ENCODE measurements at regions not wholly inside any gene's neighbourhood (a gene's known extent, or its start where the extent isn't known, plus 50 kb on each side); places are given as distances from the start of the nearest gene placed in this dataset.

- DNase-seq (ENCODE audit: low spot score) = no peak
Measured at GRCh38 chr1:115577513-115577912, 64.3 kb upstream of the VANGL1 start.

DNA sequence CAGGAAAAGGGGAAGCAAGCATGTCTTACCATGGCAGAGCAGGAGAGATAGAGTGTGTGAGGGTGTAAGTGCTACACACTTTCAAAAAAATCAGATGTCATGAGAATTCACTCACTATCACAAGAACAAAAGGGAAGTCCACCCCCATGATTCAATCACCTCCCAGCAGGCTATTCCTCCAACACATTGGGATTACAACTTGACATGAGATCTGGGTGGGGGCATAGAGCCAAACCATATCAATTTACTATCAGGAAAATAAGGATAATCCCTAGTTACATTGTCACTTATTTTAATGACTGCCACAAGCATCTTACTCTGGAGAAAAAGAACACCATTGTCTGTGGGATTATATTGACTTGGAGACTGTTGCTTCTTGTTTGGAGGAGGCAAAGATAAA lies 66.1 kb upstream of the VANGL1 start:
- DNase-seq (ENCODE audit: low spot score) = no peak

DNA sequence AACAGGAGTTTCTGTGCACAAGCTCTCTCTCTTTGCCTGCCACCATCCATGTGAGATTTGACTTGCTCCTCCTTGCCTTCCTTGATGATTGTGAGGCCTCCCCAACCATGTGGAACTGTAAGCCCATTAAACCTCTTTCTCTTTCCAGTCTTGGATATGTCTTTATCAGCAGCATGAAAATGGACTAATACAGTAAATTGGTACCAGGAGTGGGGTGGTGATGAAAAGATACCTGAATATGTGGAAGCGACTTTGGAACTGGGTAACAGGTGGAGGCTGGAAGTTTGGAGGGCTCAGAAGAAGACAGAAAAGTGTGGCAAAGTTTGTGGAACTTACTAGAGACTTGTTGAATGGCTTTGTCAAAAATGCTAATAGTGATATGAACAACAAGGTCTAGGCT lies 69.1 kb upstream of the VANGL1 start:
- DNase-seq (ENCODE audit: low spot score) = no peak

DNA sequence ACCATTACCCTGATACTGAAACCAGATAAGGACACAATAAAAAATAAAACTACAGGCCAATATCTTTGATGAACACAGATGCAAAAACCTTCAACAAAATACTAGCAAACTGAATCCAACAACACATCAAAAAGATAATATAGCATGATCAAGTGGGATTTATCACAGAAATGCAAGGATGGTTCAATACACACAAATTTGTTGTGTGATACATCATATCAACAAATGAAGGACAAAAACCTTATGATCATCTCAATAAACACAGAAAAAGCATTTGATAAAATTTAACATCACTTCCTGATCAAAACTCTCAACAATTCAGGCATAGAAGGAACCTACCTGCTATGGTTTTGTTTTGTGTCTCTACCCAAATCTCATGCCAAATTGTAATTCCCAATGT lies 74.3 kb upstream of the VANGL1 start:
- no peak for DNase-seq (ENCODE audit: low spot score)

- no peak for DNase-seq (ENCODE audit: low spot score)
Measured at GRCh38 chr1:115565791-115566190, 76.0 kb upstream of the VANGL1 start.

GRCh38 chr1:115565353-115565752 lies 76.4 kb upstream of the VANGL1 start:
- DNase-seq (ENCODE audit: low spot score) = no peak

DNA sequence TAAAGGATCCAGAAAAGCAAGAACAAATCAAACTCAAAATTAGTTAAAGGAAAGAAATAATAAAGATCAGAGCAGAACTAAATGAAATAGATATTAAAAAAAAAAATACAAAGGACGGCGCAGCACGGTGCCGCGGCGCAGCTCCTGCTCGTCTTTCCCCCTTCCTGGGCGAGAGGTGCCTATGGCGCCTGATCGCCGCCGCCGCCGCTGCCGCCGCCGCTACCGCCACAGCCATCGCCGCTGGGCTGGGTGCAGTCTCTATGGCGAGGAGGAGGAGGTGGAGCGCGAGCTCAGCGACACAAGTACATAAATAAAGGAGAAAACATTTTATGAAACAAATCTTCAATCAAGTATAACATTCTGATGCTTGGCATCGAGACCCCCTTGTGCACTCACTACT lies 77.6 kb upstream of the VANGL1 start:
- DNase-seq (ENCODE audit: low spot score) = no peak

GRCh38 chr1:115560027-115560426 lies 81.7 kb upstream of the VANGL1 start:
- DNase-seq (ENCODE audit: low spot score) = no peak

GRCh38 chr1:115558275-115558674 lies 83.5 kb upstream of the VANGL1 start:
- DNase-seq (ENCODE audit: low spot score) = no peak

GRCh38 chr1:115557715-115558114 lies 84.1 kb upstream of the VANGL1 start:
- DNase-seq (ENCODE audit: low spot score) = no peak

DNA sequence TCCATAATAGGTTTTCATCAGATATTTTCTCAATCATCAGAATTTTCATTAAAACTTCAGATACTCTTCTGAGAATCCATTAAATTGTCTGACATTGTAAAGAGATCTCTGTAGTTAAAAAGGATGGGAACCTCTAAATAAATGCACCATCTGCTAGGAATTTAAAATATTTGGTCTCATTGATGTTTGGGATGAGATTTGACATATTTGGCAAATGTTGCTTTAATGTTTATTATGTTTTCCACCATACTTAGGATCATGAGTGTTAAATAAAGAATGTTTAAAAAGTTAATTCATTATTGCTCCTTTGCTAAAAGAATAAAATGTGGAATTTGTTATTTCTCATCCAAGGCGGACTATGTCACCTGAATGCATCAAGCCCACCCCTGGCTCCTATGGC lies 85.5 kb upstream of the VANGL1 start:
- DNase-seq (ENCODE audit: low spot score) = no peak

DNA sequence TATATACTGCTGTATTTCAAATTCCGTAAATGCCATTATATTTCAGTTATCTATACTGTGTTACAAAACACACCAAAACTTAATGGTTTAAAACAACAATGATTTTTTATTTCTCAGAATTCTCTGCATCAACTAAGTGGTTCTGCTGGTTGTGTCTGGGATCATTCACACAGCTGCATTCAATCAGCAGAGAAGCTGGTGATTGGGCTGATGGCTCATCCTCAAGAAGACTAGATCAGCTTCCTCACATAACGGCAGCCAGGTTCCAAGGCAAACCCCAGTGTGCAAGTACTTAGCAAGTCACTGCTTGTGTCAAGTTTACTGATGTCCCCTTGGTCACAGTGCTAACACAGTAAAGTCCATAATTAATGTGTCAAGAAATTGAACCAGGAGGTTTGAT lies 86.3 kb upstream of the VANGL1 start:
- no peak for DNase-seq (ENCODE audit: low spot score)

GRCh38 chr1:115547696-115548095 lies 94.1 kb upstream of the VANGL1 start:
- no peak for DNase-seq (ENCODE audit: low spot score)

DNA sequence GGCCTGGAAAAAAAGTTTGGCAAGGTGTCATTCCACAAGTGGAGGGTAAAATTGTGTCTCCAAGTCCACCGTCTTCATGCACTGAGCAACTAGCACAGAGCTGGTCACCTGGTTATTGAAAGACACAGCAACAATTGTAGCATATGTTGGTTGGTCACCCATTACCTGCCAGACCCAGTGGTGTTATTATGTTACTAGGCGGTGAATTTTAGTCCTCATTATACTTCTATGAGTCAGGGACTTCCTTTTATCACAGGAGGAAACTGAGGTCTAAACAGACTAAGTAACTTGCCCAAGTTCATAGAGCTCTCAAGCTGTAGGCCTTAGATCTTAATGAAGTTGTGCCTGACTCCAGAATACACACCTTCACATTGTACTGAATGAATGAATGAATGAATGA lies 94.9 kb upstream of the VANGL1 start:
- DNase-seq (ENCODE audit: low spot score) = no peak

- DNase-seq (ENCODE audit: low spot score) = no peak
Measured at GRCh38 chr1:115545791-115546733, 95.7 kb upstream of the VANGL1 start.

GRCh38 chr1:115545096-115545720 lies 96.6 kb upstream of the VANGL1 start:
- no peak for DNase-seq (ENCODE audit: low spot score)

DNA sequence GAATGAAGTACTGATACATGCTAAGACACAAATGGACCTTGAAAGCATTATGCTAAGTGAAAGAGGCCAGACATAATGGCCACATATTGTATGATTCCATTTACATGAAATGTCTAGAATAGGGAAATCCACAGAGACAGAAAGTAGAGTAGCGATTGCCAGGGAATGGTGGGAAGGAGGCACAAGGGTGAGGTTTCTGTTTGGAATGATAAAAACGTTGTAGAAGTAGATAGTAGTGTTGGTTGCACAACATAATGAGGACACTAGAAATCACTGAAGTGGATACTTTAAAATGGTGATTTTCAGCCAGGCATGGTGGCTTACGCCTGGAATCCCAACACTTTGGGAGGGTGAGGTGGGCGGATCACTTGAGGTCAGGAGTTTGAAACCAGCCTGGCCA lies 97.6 kb upstream of the VANGL1 start:
- DNase-seq (ENCODE audit: low spot score) = no peak

DNA sequence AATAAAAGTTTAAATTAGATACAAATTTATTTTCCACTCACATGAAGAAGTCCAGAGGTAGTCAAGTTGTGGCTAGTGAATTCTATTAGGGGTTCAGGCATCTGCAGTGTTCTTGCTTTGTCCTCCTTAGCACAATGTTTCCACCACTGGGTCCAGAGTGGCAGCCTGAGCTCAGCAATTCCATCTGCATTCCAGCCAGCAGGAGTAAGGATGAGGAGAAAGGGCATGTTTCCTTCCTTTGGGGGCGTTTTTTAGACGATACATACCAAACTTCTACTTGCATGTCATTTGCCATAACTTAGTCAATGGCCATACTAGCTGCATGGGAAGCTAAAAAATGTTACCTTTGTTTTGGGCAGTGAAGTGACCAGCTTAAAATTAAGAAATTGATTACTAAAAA lies 98.5 kb upstream of the VANGL1 start:
- DNase-seq (ENCODE audit: low spot score) = no peak

DNA sequence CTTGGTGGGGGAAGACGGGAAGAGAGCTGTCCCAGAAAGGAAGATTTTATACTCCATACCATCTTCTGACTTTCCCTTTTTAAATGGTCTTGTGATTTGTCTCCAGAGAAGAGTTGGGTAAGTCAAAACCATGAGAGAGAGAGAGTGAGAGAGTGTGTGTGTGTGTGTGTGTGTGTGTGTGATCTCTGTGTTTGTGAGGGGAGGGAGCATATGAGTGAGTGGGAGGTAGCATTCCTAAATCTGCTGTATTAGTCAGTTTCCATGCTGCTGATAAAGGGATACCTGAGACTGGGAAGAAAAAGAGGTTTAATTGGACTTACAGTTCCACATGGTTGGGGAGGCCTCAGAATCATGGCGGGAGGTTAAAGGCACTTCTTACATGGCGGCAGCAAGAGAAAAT lies 102.0 kb upstream of the VANGL1 start:
- no peak for DNase-seq (ENCODE audit: low spot score)

- DNase-seq (ENCODE audit: low spot score) = no peak
Measured at GRCh38 chr1:115539061-115539460, 102.7 kb upstream of the VANGL1 start.

GRCh38 chr1:115538579-115538978 lies 103.2 kb upstream of the VANGL1 start:
- DNase-seq (ENCODE audit: low spot score) = no peak

- no peak for DNase-seq (ENCODE audit: low spot score)
Measured at GRCh38 chr1:115537415-115537814, 104.4 kb upstream of the VANGL1 start.

DNA sequence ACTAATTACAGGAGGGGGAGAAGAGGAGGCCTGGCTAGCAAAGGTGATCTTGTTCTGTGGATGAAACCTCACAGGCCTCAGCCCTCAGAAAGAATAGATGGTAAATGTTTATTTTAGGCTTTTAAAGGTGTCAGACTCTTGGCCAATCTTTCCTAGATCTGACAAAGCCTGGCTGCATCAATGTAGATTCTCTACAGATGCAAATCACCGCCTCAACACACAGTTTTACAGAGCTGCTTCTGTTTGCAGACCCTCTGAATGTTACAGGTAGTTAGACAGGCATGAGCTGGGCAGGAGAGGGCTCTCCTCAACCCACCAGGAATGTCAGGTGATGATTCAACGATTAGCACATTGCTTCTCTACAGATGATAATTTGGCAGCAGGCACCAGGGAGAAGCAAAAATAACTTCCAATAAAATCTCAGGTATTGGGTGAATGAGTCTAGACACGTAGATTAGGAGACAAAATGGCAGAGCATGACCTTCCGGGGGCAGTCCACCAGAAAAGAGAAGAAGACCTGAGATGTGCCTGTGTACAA lies 105.4 kb upstream of the VANGL1 start:
- DNase-seq (ENCODE audit: low spot score) = no peak

All from germinal center (tissue), 1 donor.